ENCODE measurements at regions not wholly inside any gene's neighbourhood (a gene's known extent, or its start where the extent isn't known, plus 50 kb on each side); places are given as distances from the start of the nearest gene placed in this dataset.

DNA sequence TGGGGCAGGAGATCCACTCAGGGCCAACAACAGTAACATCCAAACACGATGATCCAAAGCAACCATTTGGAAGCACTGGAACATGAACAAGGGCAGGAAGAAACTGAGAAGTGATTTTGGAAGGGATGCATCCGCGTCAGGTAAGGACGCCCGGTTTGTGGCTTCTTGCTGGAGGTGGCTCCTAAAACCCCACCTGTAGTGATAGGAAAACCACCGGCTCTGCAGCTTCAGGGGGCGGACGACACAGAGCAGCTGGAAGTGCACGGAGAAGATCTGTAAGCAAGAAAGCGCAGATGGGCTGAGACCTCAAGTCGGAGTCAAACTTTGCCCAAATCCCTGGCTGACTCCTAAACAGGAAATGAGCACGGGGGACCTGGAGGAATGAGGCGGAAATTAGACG lies 1066.1 kb downstream of the BRD1 start:
- H3K27me3 ChIP-seq (replicated peaks in 1 of 4; ENCODE audit: control extremely low read depth in 1 of 4, control insufficient read depth in 3 of 4, insufficient read depth in 4 of 4, low read length in 3 of 4): no peaks in the 10 kb centered on the region
- no peaks in the 10 kb centered on the region for H3K27me3 Mint-ChIP-seq
- no peak overlapping the region for H3K27ac Mint-ChIP-seq
- no peaks in the 10 kb centered on the region for H3K36me3 ChIP-seq (replicated peaks in 1 of 2; ENCODE audit: control extremely low read depth in 1 of 2, control insufficient read depth in 1 of 2, extremely low read depth in 1 of 2, insufficient read depth in 2 of 2, low read length in 1 of 2)
- peaks cover 0 to 27% (median 4%) of the 10 kb centered on the region in 3 donors for H3K9me3 ChIP-seq (ENCODE audit: control extremely low read depth in 1 of 3, control insufficient read depth in 2 of 3, insufficient read depth in 1 of 3, low read length in 2 of 3)
- no peak overlapping the region for H2AFZ ChIP-seq (ENCODE audit: insufficient read depth, low read depth, low read length, poor library complexity, severe bottlenecking)
- ATAC-seq (ENCODE audit: low read depth) (no peak), DNase-seq (no peak)
- H3K9me3 Mint-ChIP-seq (ENCODE audit: insufficient read depth): peaks cover 9% of the 10 kb centered on the region
- TF ChIP-seq CTCF (IDR thresholded peaks at IDR 0.05): no peak
- no peak for TF ChIP-seq EZH2 (IDR thresholded peaks at IDR 0.05; ENCODE audit: borderline replicate concordance, insufficient read depth, low read depth, low read length, poor library complexity, severe bottlenecking)
- intact Hi-C loops (cut with micrococcal nuclease): no loop called here
- H4K20me1 ChIP-seq (ENCODE audit: control insufficient read depth, insufficient read depth, low read length, poor library complexity, severe bottlenecking): no peaks in the 10 kb centered on the region
- H3K27ac ChIP-seq (ENCODE audit: low read length in 2 of 2): no peak overlapping the region
- no peaks in the 10 kb centered on the region for H3K4me1 ChIP-seq (ENCODE audit: control insufficient read depth in 2 of 2, insufficient read depth in 2 of 2, low read length in 2 of 2)
- no peaks in the 10 kb centered on the region for H3K4me1 Mint-ChIP-seq
- H3K79me2 ChIP-seq (ENCODE audit: control insufficient read depth, insufficient read depth, low read length): no peaks in the 10 kb centered on the region
- H3K4me3 Mint-ChIP-seq: no peak overlapping the region
- no peak overlapping the region for H3K4me3 ChIP-seq (ENCODE audit: control extremely low read depth in 1 of 5, extremely low read depth in 1 of 5, insufficient read depth in 1 of 5, low read depth in 2 of 5, low read length in 4 of 5)
- POLR2A ChIA-PET: no interaction called here
- H3K4me2 ChIP-seq (replicated peaks; ENCODE audit: low read depth, low read length, poor library complexity, severe bottlenecking): no peak overlapping the region
- WGBS (ENCODE audit: insufficient coverage): 92% methylated on average over 12 of the region's 14 CpGs
- no peak overlapping the region for H3K9ac ChIP-seq (ENCODE audit: low read length)
- CTCF ChIA-PET: no interaction called here

DNA sequence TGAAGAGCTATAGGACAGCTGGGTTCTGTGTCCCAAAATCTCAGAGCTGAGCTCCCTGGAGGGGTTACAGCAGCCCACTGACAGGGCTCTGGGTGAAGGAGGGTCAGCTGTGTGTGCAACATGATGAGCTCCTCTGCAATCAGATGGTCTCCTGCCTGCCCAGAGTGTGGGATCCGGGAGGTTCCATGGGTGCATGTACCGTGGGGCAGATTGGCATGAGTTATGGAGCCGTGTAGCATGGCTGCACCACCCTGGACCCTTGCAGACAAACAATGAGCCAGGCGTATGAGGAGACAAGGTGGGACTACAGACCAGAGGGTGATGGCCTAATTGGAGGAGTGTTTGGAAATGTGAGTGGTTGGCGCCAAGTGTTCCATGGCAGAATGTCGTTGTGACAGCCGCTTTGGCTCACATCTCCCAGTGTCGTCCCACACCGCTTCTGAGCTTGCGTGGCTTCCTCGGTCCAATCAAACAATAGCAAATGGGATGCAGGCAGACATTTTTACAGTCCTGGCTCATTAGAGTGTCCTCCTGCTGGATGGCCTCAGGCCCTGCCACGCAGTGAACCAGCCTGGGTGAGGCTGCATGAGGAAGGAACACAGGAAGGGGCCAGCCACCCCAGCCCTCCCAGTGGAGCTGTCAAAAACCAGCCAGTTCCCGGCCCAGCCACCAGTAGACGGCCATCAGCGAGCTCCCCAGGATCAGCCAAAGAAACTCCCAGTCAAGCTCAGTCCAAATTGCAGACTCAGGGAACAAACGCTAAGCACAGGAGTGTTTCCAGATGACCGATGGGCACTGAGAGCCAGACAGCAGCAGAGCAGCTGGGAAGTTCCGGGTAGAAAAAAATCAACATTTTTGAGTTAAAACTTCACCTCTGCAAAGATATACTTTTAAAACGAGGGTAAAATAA lies 1066.9 kb downstream of the BRD1 start:
- H3K27ac Mint-ChIP-seq: no peak overlapping the region
- ChIA-PET POLR2A (no interaction called here), CTCF (no interaction called here)
- H4K20me1 ChIP-seq (ENCODE audit: control insufficient read depth, insufficient read depth, low read length, poor library complexity, severe bottlenecking): no peaks in the 10 kb centered on the region
- intact Hi-C loops (cut with micrococcal nuclease): no loop called here
- no peaks in the 10 kb centered on the region for H3K36me3 ChIP-seq (replicated peaks in 1 of 2; ENCODE audit: control extremely low read depth in 1 of 2, control insufficient read depth in 1 of 2, extremely low read depth in 1 of 2, insufficient read depth in 2 of 2, low read length in 1 of 2)
- no peak overlapping the region for H3K27ac ChIP-seq (ENCODE audit: low read length in 2 of 2)
- DNase-seq (no peak), ATAC-seq (ENCODE audit: low read depth) (no peak)
- H3K9me3 Mint-ChIP-seq (ENCODE audit: insufficient read depth): peaks cover 7% of the 10 kb centered on the region
- no peaks in the 10 kb centered on the region for H3K4me1 ChIP-seq (ENCODE audit: control insufficient read depth in 2 of 2, insufficient read depth in 2 of 2, low read length in 2 of 2)
- TF ChIP-seq EZH2 (IDR thresholded peaks at IDR 0.05; ENCODE audit: borderline replicate concordance, insufficient read depth, low read depth, low read length, poor library complexity, severe bottlenecking) (no peak), CTCF (IDR thresholded peaks at IDR 0.05) (no peak)
- H3K4me3 Mint-ChIP-seq: no peak overlapping the region
- H3K9ac ChIP-seq (ENCODE audit: low read length): no peak overlapping the region
- H3K27me3 ChIP-seq (replicated peaks in 1 of 4; ENCODE audit: control extremely low read depth in 1 of 4, control insufficient read depth in 3 of 4, insufficient read depth in 4 of 4, low read length in 3 of 4): no peaks in the 10 kb centered on the region
- H3K4me1 Mint-ChIP-seq: no peaks in the 10 kb centered on the region
- peaks cover 0 to 27% (median 3%) of the 10 kb centered on the region in 3 donors for H3K9me3 ChIP-seq (ENCODE audit: control extremely low read depth in 1 of 3, control insufficient read depth in 2 of 3, insufficient read depth in 1 of 3, low read length in 2 of 3)
- H3K79me2 ChIP-seq (ENCODE audit: control insufficient read depth, insufficient read depth, low read length): no peaks in the 10 kb centered on the region
- WGBS (ENCODE audit: insufficient coverage): 79% methylated on average over 17 of the region's 19 CpGs
- no peak overlapping the region for H3K4me3 ChIP-seq (ENCODE audit: control extremely low read depth in 1 of 5, extremely low read depth in 1 of 5, insufficient read depth in 1 of 5, low read depth in 2 of 5, low read length in 4 of 5)
- peaks cover 4% of the 10 kb centered on the region for H3K27me3 Mint-ChIP-seq
- H3K4me2 ChIP-seq (replicated peaks; ENCODE audit: low read depth, low read length, poor library complexity, severe bottlenecking): no peak overlapping the region
- no peak overlapping the region for H2AFZ ChIP-seq (ENCODE audit: insufficient read depth, low read depth, low read length, poor library complexity, severe bottlenecking)
